HepG2 (cell line): ENCODE measurements at regions not wholly inside any gene's neighbourhood (a gene's known extent, or its start where the extent isn't known, plus 50 kb on each side); places are given as distances from the start of the nearest gene placed in this dataset.
A peak's percentile ranks its signal among the peaks of the same experiment; 100 is the strongest.

Experiments used
- DNMT3B ChIP-seq: conservative IDR thresholded peaks from 2 replicates; pipeline ENCODE4 v1.6.1; 2016; ENCODE audit warnings: missing biosample characterization, control low read depth
- HMG20B ChIP-seq: conservative IDR thresholded peaks from 2 replicates; pipeline ENCODE4 v1.6.1; 2016; ENCODE audit warnings: missing genetic modification reagents, missing compliant biosample characterization
- MED8 ChIP-seq: sonication (generic); formaldehyde crosslinking; IDR thresholded peaks from 2 replicates; pipeline ENCODE4 v1.8.1; 2023; ENCODE audit warnings: mild to moderate bottlenecking, missing genetic modification reagents; ENCODE audit not compliant: insufficient replicate concordance
- PHF5A ChIP-seq: IDR thresholded peaks from one replicate; pipeline ENCODE4 v1.6.1; 2018; ENCODE audit warnings: low read depth, missing genetic modification reagents; ENCODE audit not compliant: unreplicated experiment
- PPARG ChIP-seq: conservative IDR thresholded peaks from 2 replicates; pipeline ENCODE4 v1.6.1; 2016; ENCODE audit warnings: missing biosample characterization, missing genetic modification reagents
- RBAK ChIP-seq: sonication (generic); formaldehyde crosslinking; IDR thresholded peaks from 2 replicates; pipeline ENCODE4 v1.5.1; 2020; ENCODE audit warnings: mild to moderate bottlenecking, missing genetic modification reagents
- SALL1 ChIP-seq: sonication (generic); formaldehyde crosslinking; IDR thresholded peaks from 2 replicates; pipeline ENCODE4 v1.8.0; 2022; ENCODE audit warnings: mild to moderate bottlenecking, missing genetic modification reagents
- SALL2 ChIP-seq: sonication (generic); formaldehyde crosslinking; IDR thresholded peaks from 2 replicates; pipeline ENCODE4 v1.8.1; 2023; ENCODE audit warnings: mild to moderate bottlenecking, missing genetic modification reagents, inconsistent platforms
- SIN3B ChIP-seq: fragments of 150-350 bp; IDR thresholded peaks from 2 replicates; pipeline ENCODE4 v1.6.1; 2014; ENCODE audit warnings: low read length
- SMYD3 ChIP-seq: sonication (generic); formaldehyde crosslinking; IDR thresholded peaks from 2 replicates; pipeline ENCODE4 v1.8.1; 2023; ENCODE audit warnings: mild to moderate bottlenecking, missing genetic modification reagents
- SNAPC2 ChIP-seq: sonication (generic); formaldehyde crosslinking; IDR thresholded peaks from 2 replicates; pipeline ENCODE4 v1.8.1; 2022; ENCODE audit warnings: mild to moderate bottlenecking, missing genetic modification reagents
- THAP11 ChIP-seq: IDR thresholded peaks from 2 replicates; pipeline ENCODE4 v1.6.1; 2016; ENCODE audit warnings: missing biosample characterization, missing genetic modification reagents
- ZNF143 ChIP-seq: sonication (generic); formaldehyde crosslinking; IDR thresholded peaks from 2 replicates; pipeline ENCODE4 v1.4.0; 2020; ENCODE audit warnings: missing genetic modification reagents
- ZNF3 ChIP-seq: IDR thresholded peaks from 2 replicates; pipeline ENCODE4 v1.7.0; 2017; ENCODE audit warnings: inconsistent platforms
- ZNF460 ChIP-seq: sonication (generic); formaldehyde crosslinking; IDR thresholded peaks from 2 replicates; pipeline ENCODE4 v1.5.1; 2020; ENCODE audit warnings: missing genetic modification reagents, mild to moderate bottlenecking, borderline replicate concordance
- ZNF510 ChIP-seq: sonication (generic); formaldehyde crosslinking; IDR thresholded peaks from 2 replicates; pipeline ENCODE4 v1.4.0; 2020; ENCODE audit warnings: low read depth, mild to moderate bottlenecking, missing genetic modification reagents
- ZNF564 ChIP-seq: sonication (generic); formaldehyde crosslinking; IDR thresholded peaks from 2 replicates; pipeline ENCODE4 v1.8.1; 2023; ENCODE audit warnings: mild to moderate bottlenecking, missing genetic modification reagents
- ZNF615 ChIP-seq: sonication (generic); formaldehyde crosslinking; IDR thresholded peaks from 2 replicates; pipeline ENCODE4 v1.5.0; 2020; ENCODE audit warnings: mild to moderate bottlenecking, missing genetic modification reagents, borderline replicate concordance
- ZNF83 ChIP-seq: sonication (generic); formaldehyde crosslinking; IDR thresholded peaks from 2 replicates; pipeline ENCODE4 v1.4.0; 2020; ENCODE audit warnings: missing genetic modification reagents, mild to moderate bottlenecking, borderline replicate concordance
- ZNF878 ChIP-seq: sonication (generic); formaldehyde crosslinking; IDR thresholded peaks from 2 replicates; pipeline ENCODE4 v1.8.1; 2023; ENCODE audit warnings: mild to moderate bottlenecking, missing genetic modification reagents, moderate library complexity
- TF ChIP-seq, protein P1 (sequence below): sonication (generic); formaldehyde crosslinking; IDR thresholded peaks from 2 replicates; pipeline ENCODE4 v1.4.0; 2020; ENCODE audit warnings: missing genetic modification reagents, borderline replicate concordance
- TF ChIP-seq, protein P2 (sequence below), 2 experiments: sonication (generic) in 1 of 2; formaldehyde crosslinking in 1 of 2; IDR thresholded peaks; 2 replicates each; pipeline versions ENCODE4 v1.4.0 to v1.6.1; 2018 to 2020; ENCODE audit warnings: missing genetic modification reagents in 2 of 2, borderline replicate concordance in 1 of 2, low read depth in 1 of 2, mild to moderate bottlenecking in 1 of 2, missing biosample characterization in 1 of 2
- TF ChIP-seq, protein P3 (sequence below): sonication (generic); formaldehyde crosslinking; IDR thresholded peaks from 2 replicates; pipeline ENCODE4 v1.8.1; 2023; ENCODE audit warnings: mild to moderate bottlenecking, moderate library complexity, missing genetic modification reagents

DNA sequence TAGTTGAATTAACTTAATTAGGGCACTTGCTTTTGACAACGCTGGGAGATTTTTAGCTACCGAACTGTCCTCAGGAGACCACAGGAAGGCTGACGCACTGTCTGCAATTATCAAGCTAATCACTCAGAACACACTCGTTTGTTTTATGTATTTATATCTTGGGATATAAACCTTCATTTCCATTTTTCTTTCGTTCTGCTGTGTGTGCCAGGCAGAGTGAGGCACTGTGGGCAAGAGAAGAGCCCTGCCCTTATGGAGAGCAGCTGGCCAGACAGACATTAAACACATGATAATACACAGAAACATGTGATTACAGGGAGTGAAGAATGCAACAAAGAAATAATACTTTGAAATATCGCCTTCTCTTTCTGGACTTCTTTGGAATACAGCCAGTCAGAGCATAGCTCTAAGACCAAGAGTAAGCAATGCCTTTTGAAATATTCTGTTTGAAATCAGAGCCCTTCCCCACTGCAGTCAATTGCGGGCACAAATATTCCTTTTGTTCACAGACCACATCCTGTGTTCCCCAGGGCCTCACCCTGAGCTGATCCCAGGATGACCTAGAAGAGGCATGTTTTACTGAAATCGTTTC, 96.8 kb downstream of the ANKRD60 start (continued):
- TF ChIP-seq ZNF564 (CRISPR knock-in tag) (no peak), PPARG (CRISPR knock-in tag) (no peak), DNMT3B (CRISPR knock-in tag) (no peak), SIN3B (no peak), SNAPC2 (CRISPR knock-in tag) (no peak), MED8 (CRISPR knock-in tag) (no peak), SALL1 (CRISPR knock-in tag) (peak; percentile 39; the same call in 1 of the 2 replicates), ZNF83 (CRISPR knock-in tag) (no peak), PHF5A (CRISPR knock-in tag) (no peak), ZNF460 (no peak), ZNF615 (CRISPR knock-in tag) (no peak), ZNF510 (CRISPR knock-in tag) (no peak), ZNF3 (no peak), ZNF878 (CRISPR knock-in tag) (no peak), SALL2 (no peak), RBAK (CRISPR knock-in tag) (no peak), THAP11 (CRISPR knock-in tag) (no peak), SMYD3 (CRISPR knock-in tag) (no peak), ZNF143 (CRISPR knock-in tag) (no peak), HMG20B (CRISPR knock-in tag) (no peak)
- TF ChIP-seq, protein P1, sequence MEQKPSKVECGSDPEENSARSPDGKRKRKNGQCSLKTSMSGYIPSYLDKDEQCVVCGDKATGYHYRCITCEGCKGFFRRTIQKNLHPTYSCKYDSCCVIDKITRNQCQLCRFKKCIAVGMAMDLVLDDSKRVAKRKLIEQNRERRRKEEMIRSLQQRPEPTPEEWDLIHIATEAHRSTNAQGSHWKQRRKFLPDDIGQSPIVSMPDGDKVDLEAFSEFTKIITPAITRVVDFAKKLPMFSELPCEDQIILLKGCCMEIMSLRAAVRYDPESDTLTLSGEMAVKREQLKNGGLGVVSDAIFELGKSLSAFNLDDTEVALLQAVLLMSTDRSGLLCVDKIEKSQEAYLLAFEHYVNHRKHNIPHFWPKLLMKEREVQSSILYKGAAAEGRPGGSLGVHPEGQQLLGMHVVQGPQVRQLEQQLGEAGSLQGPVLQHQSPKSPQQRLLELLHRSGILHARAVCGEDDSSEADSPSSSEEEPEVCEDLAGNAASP (CRISPR knock-in tag), result peak; percentile 71; the same call in 1 of the 2 replicates
- TF ChIP-seq, protein P2, sequence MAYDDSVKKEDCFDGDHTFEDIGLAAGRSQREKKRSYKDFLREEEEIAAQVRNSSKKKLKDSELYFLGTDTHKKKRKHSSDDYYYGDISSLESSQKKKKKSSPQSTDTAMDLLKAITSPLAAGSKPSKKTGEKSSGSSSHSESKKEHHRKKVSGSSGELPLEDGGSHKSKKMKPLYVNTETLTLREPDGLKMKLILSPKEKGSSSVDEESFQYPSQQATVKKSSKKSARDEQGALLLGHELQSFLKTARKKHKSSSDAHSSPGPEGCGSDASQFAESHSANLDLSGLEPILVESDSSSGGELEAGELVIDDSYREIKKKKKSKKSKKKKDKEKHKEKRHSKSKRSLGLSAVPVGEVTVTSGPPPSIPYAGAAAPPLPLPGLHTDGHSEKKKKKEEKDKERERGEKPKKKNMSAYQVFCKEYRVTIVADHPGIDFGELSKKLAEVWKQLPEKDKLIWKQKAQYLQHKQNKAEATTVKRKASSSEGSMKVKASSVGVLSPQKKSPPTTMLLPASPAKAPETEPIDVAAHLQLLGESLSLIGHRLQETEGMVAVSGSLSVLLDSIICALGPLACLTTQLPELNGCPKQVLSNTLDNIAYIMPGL (CRISPR knock-in tag; IDR thresholded peaks at IDR 0.05; ENCODE audit: borderline replicate concordance in 1 of 2, low read depth in 1 of 2), result no peak
- TF ChIP-seq, protein P3, sequence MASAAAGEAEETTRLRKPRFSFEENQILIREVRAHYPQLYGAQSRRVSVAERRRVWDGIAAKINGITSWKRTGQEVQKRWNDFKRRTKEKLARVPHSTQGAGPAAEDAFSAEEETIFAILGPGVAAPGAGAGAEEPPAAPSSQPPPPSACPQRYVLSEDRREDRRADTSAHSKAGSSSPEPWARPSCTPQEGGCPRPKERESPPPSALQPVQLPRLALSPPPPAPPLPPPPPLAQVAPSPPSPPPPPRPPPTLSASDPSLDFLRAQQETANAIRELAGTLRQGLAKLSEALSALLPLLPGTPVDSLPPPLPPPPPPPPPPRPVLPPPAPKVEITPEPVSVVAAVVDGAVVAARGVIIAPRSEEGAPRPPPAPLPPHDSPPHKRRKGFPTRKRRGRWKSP, result no peak
